WTC11 (cell line): ENCODE measurements at regions not wholly inside any gene's neighbourhood (a gene's known extent, or its start where the extent isn't known, plus 50 kb on each side); places are given as distances from the start of the nearest gene placed in this dataset.

Experiments
- TCF7 ChIP-seq: sonication (generic); formaldehyde crosslinking; IDR thresholded peaks from 2 replicates; pipeline ENCODE4 v1.8.0; 2022; ENCODE audit warnings: mild to moderate bottlenecking, low read depth, missing genetic modification reagents, moderate library complexity
- TF ChIP-seq, protein P1 (sequence below): fragments of 200-600 bp; IDR thresholded peaks from 2 replicates; pipeline ENCODE4 v1.8.0; 2022; ENCODE audit warnings: antibody characterized with exemption

- TF ChIP-seq, protein P1, sequence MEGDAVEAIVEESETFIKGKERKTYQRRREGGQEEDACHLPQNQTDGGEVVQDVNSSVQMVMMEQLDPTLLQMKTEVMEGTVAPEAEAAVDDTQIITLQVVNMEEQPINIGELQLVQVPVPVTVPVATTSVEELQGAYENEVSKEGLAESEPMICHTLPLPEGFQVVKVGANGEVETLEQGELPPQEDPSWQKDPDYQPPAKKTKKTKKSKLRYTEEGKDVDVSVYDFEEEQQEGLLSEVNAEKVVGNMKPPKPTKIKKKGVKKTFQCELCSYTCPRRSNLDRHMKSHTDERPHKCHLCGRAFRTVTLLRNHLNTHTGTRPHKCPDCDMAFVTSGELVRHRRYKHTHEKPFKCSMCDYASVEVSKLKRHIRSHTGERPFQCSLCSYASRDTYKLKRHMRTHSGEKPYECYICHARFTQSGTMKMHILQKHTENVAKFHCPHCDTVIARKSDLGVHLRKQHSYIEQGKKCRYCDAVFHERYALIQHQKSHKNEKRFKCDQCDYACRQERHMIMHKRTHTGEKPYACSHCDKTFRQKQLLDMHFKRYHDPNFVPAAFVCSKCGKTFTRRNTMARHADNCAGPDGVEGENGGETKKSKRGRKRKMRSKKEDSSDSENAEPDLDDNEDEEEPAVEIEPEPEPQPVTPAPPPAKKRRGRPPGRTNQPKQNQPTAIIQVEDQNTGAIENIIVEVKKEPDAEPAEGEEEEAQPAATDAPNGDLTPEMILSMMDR: no peak
- no peak for TF ChIP-seq TCF7 (CRISPR knock-in tag)
Measured at GRCh38 chr1:29410476-29410875, 174.2 kb downstream of the PTPRU start.
